H1 (cell line): ENCODE measurements at regions not wholly inside any gene's neighbourhood (a gene's known extent, or its start where the extent isn't known, plus 50 kb on each side); places are given as distances from the start of the nearest gene placed in this dataset.
"Not testable (repeated sequence)": the region's sequence is repeated elsewhere in the genome, so short reads cannot be mapped to it uniquely, and the experiment has no call there.

Experiments used
- CTCF ChIA-PET: fragments of 300-600 bp; sonication (Branson Sonifier 250); formaldehyde crosslinking; loops from one replicate; lab custom pipeline; 2021; ENCODE audit not compliant: partially characterized antibody; lab: Charles Lee
- POLR2A ChIA-PET: fragments of 300-600 bp; sonication (Branson Sonifier 250); formaldehyde crosslinking; loops from one replicate; lab custom pipeline; 2021; ENCODE audit warnings: inconsistent platforms; ENCODE audit not compliant: partially characterized antibody; lab: Charles Lee
- DNase-seq, 2 experiments: peaks; one replicate each; pipeline versions ENCODE4 v3.0.0 to v3.0.0-alpha.2; 2010 to 2022; ENCODE audit warnings: low spot score in 2 of 2, low read depth in 1 of 2, mixed read lengths in 1 of 2
- FAIRE-seq: peaks from 2 replicates; lab custom pipeline; 2011; peaks lifted over from hg19 to GRCh38; lab: Jason Lieb, UNC
- H2AFZ ChIP-seq: 2 replicates; pipeline ENCODE4 v1.8.1; 2012; ENCODE audit warnings: low read length, inconsistent platforms
- H2AK5ac ChIP-seq: 2 replicates; pipeline ENCODE4 v1.6.1; 2013; ENCODE audit warnings: low read depth, low read length
- H2BK120ac ChIP-seq: replicated peaks from 2 replicates; pipeline ENCODE3; 2013; ENCODE audit warnings: low read depth, low read length, inconsistent platforms
- H2BK12ac ChIP-seq: 2 replicates; pipeline ENCODE4 v1.6.1; 2013; ENCODE audit warnings: low read depth, low read length
- H2BK15ac ChIP-seq: 2 replicates; pipeline ENCODE4 v1.6.1; 2013; ENCODE audit warnings: low read length
- H2BK20ac ChIP-seq: 2 replicates; pipeline ENCODE4 v1.6.1; 2013; ENCODE audit warnings: low read length
- H2BK5ac ChIP-seq: 2 replicates; pipeline ENCODE4 v1.6.1; 2013; ENCODE audit warnings: low read depth, low read length
- H3K14ac ChIP-seq: 2 replicates; pipeline ENCODE4 v1.6.1; 2013; ENCODE audit warnings: inconsistent platforms; ENCODE audit not compliant: insufficient read length
- H3K18ac ChIP-seq: 2 replicates; pipeline ENCODE4 v1.6.1; 2013; ENCODE audit warnings: low read length; ENCODE audit errors: extremely low read depth
- H3K23ac ChIP-seq: 2 replicates; pipeline ENCODE4 v1.6.1; 2013; ENCODE audit warnings: inconsistent platforms; ENCODE audit not compliant: insufficient read length
- H3K23me2 ChIP-seq: 2 replicates; pipeline ENCODE4 v1.6.1; 2013; ENCODE audit warnings: low read depth, low read length
- H3K27ac ChIP-seq: 2 replicates; pipeline ENCODE4 v1.6.1; 2011; ENCODE audit warnings: low read depth, low read length, inconsistent platforms
- H3K27me3 ChIP-seq, 4 experiments: replicated peaks in 1 of 4; 1 replicate in 1 of 4; 2 replicates in 3 of 4; pipeline versions ENCODE4 v1.6.1 to v1.8.1; 2011 to 2013; ENCODE audit warnings: low read length in 3 of 4, mild to moderate bottlenecking in 3 of 4, inconsistent platforms in 2 of 4, mixed read lengths in 2 of 4, moderate library complexity in 1 of 4; ENCODE audit not compliant: control insufficient read depth in 3 of 4, insufficient read depth in 3 of 4; ENCODE audit errors: extremely low read depth in 1 of 4
- H3K36me3 ChIP-seq, 4 experiments: 2 replicates each; pipeline versions ENCODE4 v1.6.1 to v1.8.1; 2011 to 2013; ENCODE audit warnings: mild to moderate bottlenecking in 4 of 4, low read length in 3 of 4, moderate library complexity in 2 of 4, control low read depth in 1 of 4, inconsistent platforms in 1 of 4; ENCODE audit not compliant: insufficient read depth in 4 of 4, control insufficient read depth in 2 of 4
- H3K4ac ChIP-seq: replicated peaks from 2 replicates; pipeline ENCODE3; 2013; ENCODE audit warnings: low read length, low read depth, mixed read lengths, inconsistent platforms; ENCODE audit not compliant: insufficient read length
- H3K4me1 ChIP-seq, 4 experiments: replicated peaks in 1 of 4; 1 replicate in 1 of 4; 2 replicates in 3 of 4; pipeline versions ENCODE4 v1.6.1 to v1.8.1; 2011 to 2013; ENCODE audit warnings: low read length in 3 of 4, inconsistent platforms in 2 of 4, mixed read lengths in 1 of 4; ENCODE audit not compliant: insufficient read depth in 4 of 4, control insufficient read depth in 3 of 4
- H3K4me2 ChIP-seq, 2 experiments: 2 replicates each; pipeline versions ENCODE4 v1.6.1 to v1.8.1; 2011 to 2013; ENCODE audit warnings: low read depth in 2 of 2, low read length in 2 of 2, control low read depth in 1 of 2, inconsistent platforms in 1 of 2, mild to moderate bottlenecking in 1 of 2; ENCODE audit not compliant: insufficient read depth in 1 of 2
- H3K4me3 ChIP-seq, 4 experiments: fragments of 200-600, 300-600 bp in 1 of 4; sonication (generic), shearing (Covaris generic), sonication (Bioruptor Twin) in 1 of 4; 2 replicates each; pipeline versions ENCODE4 v1.5.1 to v1.8.1; 2011 to 2016; ENCODE audit warnings: low read length in 4 of 4, low read depth in 3 of 4, control low read depth in 2 of 4, inconsistent platforms in 2 of 4, mild to moderate bottlenecking in 2 of 4, mixed read lengths in 1 of 4, moderate library complexity in 1 of 4; ENCODE audit not compliant: insufficient read depth in 2 of 4; ENCODE audit errors: extremely low read depth in 1 of 4
- H3K56ac ChIP-seq: replicated peaks from 2 replicates; pipeline ENCODE3; 2013; ENCODE audit warnings: low read depth, mild to moderate bottlenecking, mixed read lengths, low read length, inconsistent platforms; ENCODE audit not compliant: insufficient read length
- H3K79me1 ChIP-seq: 2 replicates; pipeline ENCODE4 v1.6.1; 2013; ENCODE audit warnings: low read depth, low read length, control low read depth
- H3K79me2 ChIP-seq, 2 experiments: 2 replicates each; pipeline versions ENCODE4 v1.6.1 to v1.8.1; 2012 to 2013; ENCODE audit warnings: low read length in 2 of 2, mild to moderate bottlenecking in 2 of 2, inconsistent platforms in 1 of 2; ENCODE audit not compliant: insufficient read depth in 2 of 2, control insufficient read depth in 1 of 2
- H3K9ac ChIP-seq, 4 experiments: replicated peaks in 1 of 4; 1 replicate in 1 of 4; 2 replicates in 3 of 4; pipeline versions ENCODE4 v1.6.1 to v1.8.1; 2011 to 2013; ENCODE audit warnings: low read depth in 3 of 4, low read length in 3 of 4, control low read depth in 2 of 4, mild to moderate bottlenecking in 2 of 4, moderate library complexity in 2 of 4, inconsistent platforms in 1 of 4; ENCODE audit errors: extremely low read depth in 1 of 4
- H3K9me3 ChIP-seq, 2 experiments: 2 replicates each; pipeline versions ENCODE4 v1.6.1 to v1.8.1; 2012 to 2013; ENCODE audit warnings: mild to moderate bottlenecking in 2 of 2, moderate library complexity in 2 of 2, control low read depth in 1 of 2, inconsistent platforms in 1 of 2, low read depth in 1 of 2, low read length in 1 of 2, mixed read lengths in 1 of 2; ENCODE audit not compliant: insufficient read depth in 2 of 2
- H4K20me1 ChIP-seq, 2 experiments: replicated peaks in 1 of 2; 2 replicates each; pipeline versions ENCODE3 to v1.8.1; 2011 to 2013; ENCODE audit warnings: inconsistent platforms in 2 of 2, low read length in 2 of 2, mild to moderate bottlenecking in 1 of 2; ENCODE audit not compliant: insufficient read depth in 2 of 2, control insufficient read depth in 1 of 2
- H4K5ac ChIP-seq: 2 replicates; pipeline ENCODE4 v1.6.1; 2013; ENCODE audit warnings: low read length, low read depth, mixed read lengths, inconsistent platforms; ENCODE audit not compliant: insufficient read length
- H4K8ac ChIP-seq: 2 replicates; pipeline ENCODE4 v1.8.0; 2013; ENCODE audit warnings: mild to moderate bottlenecking, moderate library complexity, low read length, inconsistent platforms; ENCODE audit not compliant: insufficient read depth; ENCODE audit errors: extremely low read depth
- H4K91ac ChIP-seq: replicated peaks from 2 replicates; pipeline ENCODE3; 2013; ENCODE audit warnings: low read length, mixed read lengths, inconsistent platforms; ENCODE audit not compliant: insufficient read length
- WGBS, 2 experiments: shearing (Covaris generic) in 1 of 2; methylation state at CpG; one replicate each; pipeline versions ENCODE4 v1.1.6 to v1.1.7; 2013 to 2015; ENCODE audit warnings: low lambda C conversion rate in 2 of 2, mixed read lengths in 2 of 2, inconsistent platforms in 1 of 2, low coverage in 1 of 2, missing lambda C conversion rate in 1 of 2; ENCODE audit not compliant: insufficient replicate concordance in 2 of 2, insufficient coverage in 1 of 2, insufficient read length in 1 of 2; ENCODE audit errors: extremely low coverage in 1 of 2, missing lambda C conversion rate in 1 of 2; 5-methylcytosine and 5-hydroxymethylcytosine counted together

DNA sequence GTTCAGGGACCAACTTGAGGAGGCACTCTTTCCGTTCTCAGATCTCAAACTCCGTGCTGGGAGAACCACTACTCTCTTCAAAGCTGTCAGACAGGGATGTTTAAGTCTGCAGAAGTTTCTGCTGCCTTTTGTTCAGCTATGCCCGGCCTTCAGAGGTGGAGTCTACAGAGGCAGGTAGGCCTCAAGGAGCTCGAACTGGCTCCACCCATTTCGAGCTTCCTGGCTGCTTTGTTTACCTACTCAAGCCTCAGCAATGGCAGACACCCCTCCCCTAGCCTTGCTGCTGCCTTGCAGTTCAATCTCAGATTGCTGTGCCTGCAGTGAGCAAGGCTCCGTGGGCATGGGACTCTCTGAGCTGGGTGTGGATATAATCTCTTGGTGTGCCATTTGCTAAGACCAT is 108.2 kb downstream of the DHRS2 start:
- H2AK5ac ChIP-seq, H4K20me1 ChIP-seq, H2BK5ac ChIP-seq, H3K56ac ChIP-seq, H3K27ac ChIP-seq, H3K18ac ChIP-seq, H3K4me2 ChIP-seq, DNase-seq, H3K79me2 ChIP-seq, H4K8ac ChIP-seq, H3K4me1 ChIP-seq, H3K27me3 ChIP-seq, H2BK12ac ChIP-seq, H2AFZ ChIP-seq, POLR2A ChIA-PET, H3K23me2 ChIP-seq, H4K91ac ChIP-seq, H2BK15ac ChIP-seq, H2BK120ac ChIP-seq, H3K36me3 ChIP-seq, H3K23ac ChIP-seq, H3K4me3 ChIP-seq, FAIRE-seq, H3K79me1 ChIP-seq, H3K14ac ChIP-seq, H3K4ac ChIP-seq, H2BK20ac ChIP-seq, H4K5ac ChIP-seq, H3K9ac ChIP-seq: not testable (repeated sequence)
- H3K9me3 ChIP-seq = peaks cover 36 to 48% of the 10 kb centered on the region in 2 experiments
- CTCF ChIA-PET = interaction anchor here (1.8 kb wide), 1 partner anchor 112 kb away, joined by 7 read pairs; no protein-coding TSS in a partner anchor
- WGBS, 2 experiments = 61% methylated on average over 6 of the region's 6 CpGs; no CpG with 5 or more reads in 1 of the 2 experiments
